Ishikawa (cell line): ENCODE measurements at regions not wholly inside any gene's neighbourhood (a gene's known extent, or its start where the extent isn't known, plus 50 kb on each side); places are given as distances from the start of the nearest gene placed in this dataset.

Source experiments
- CEBPB ChIP-seq: IDR thresholded peaks from 2 replicates; pipeline ENCODE4 v1.6.1; 2012
- CREB1 ChIP-seq: IDR thresholded peaks from 2 replicates; pipeline ENCODE4 v1.6.1; 2012; ENCODE audit warnings: low read depth
- EGR1 ChIP-seq: IDR thresholded peaks from 2 replicates; pipeline ENCODE4 v1.6.1; 2012
- EP300 ChIP-seq: IDR thresholded peaks from 2 replicates; pipeline ENCODE4 v1.6.1; 2012; ENCODE audit warnings: borderline replicate concordance
- FOXM1 ChIP-seq: IDR thresholded peaks from 2 replicates; pipeline ENCODE4 v1.6.1; 2012; ENCODE audit warnings: low read depth, borderline replicate concordance
- MAX ChIP-seq: IDR thresholded peaks from 2 replicates; pipeline ENCODE4 v1.6.1; 2012
- NFIC ChIP-seq: IDR thresholded peaks from 2 replicates; pipeline ENCODE4 v1.6.1; 2012
- RAD21 ChIP-seq: IDR thresholded peaks from 2 replicates; pipeline ENCODE4 v1.6.1; 2012; ENCODE audit warnings: low read depth
- REST ChIP-seq: IDR thresholded peaks from 2 replicates; pipeline ENCODE4 v1.6.1; 2012; ENCODE audit warnings: low read depth, mild to moderate bottlenecking
- TAF1 ChIP-seq: IDR thresholded peaks from 2 replicates; pipeline ENCODE4 v1.6.1; 2012; ENCODE audit warnings: low read depth, mild to moderate bottlenecking
- TCF12 ChIP-seq: IDR thresholded peaks from 2 replicates; pipeline ENCODE4 v1.6.1; 2012; ENCODE audit warnings: low read depth
- TEAD4 ChIP-seq: IDR thresholded peaks from 2 replicates; pipeline ENCODE4 v1.6.1; 2012
- USF1 ChIP-seq: IDR thresholded peaks from 2 replicates; pipeline ENCODE4 v1.6.1; 2012
- YY1 ChIP-seq: IDR thresholded peaks from 2 replicates; pipeline ENCODE4 v1.6.1; 2012; ENCODE audit warnings: low read depth
- ZBTB7A ChIP-seq: IDR thresholded peaks from 2 replicates; pipeline ENCODE4 v1.6.1; 2012; ENCODE audit warnings: low read depth

- TF ChIP-seq RAD21: no peak
- TF ChIP-seq EP300: no peak
- TF ChIP-seq CREB1: no peak
Observed at GRCh38 chr4:189548484-189549125, 392.1 kb upstream of the FRG1 start.

- TF ChIP-seq TCF12 (no peak), USF1 (no peak), TEAD4 (no peak)
Observed at GRCh38 chr4:189592890-189593289, 347.8 kb upstream of the FRG1 start.

GRCh38 chr4:189597341-189597740, 343.3 kb upstream of the FRG1 start:
- TF ChIP-seq EGR1 (no peak), RAD21 (no peak), NFIC (no peak), TCF12 (no peak), TAF1 (no peak), TEAD4 (no peak), USF1 (no peak), CREB1 (no peak), FOXM1 (no peak), ZBTB7A (no peak), YY1 (no peak), MAX (no peak), CEBPB (no peak), EP300 (no peak), REST (no peak)

- TF ChIP-seq USF1 (no peak), YY1 (no peak), RAD21 (no peak), EP300 (no peak), NFIC (no peak), TCF12 (no peak)
Observed at GRCh38 chr4:189600264-189600663, 340.4 kb upstream of the FRG1 start.

GRCh38 chr4:189600718-189601435, 339.8 kb upstream of the FRG1 start:
- no peak for TF ChIP-seq MAX
- no peak for TF ChIP-seq FOXM1
- TF ChIP-seq YY1: no peak
- TF ChIP-seq TCF12: no peak
- TF ChIP-seq TEAD4: no peak
- TF ChIP-seq EGR1: no peak
- no peak for TF ChIP-seq REST
- TF ChIP-seq EP300: no peak
- no peak for TF ChIP-seq USF1
- TF ChIP-seq NFIC: no peak
- TF ChIP-seq RAD21: no peak
- no peak for TF ChIP-seq CREB1
- TF ChIP-seq CEBPB: no peak
- TF ChIP-seq ZBTB7A: no peak
- TF ChIP-seq TAF1: no peak

GRCh38 chr4:189613207-189613606, 327.5 kb upstream of the FRG1 start:
- TF ChIP-seq NFIC (no peak), EGR1 (no peak), YY1 (no peak), CREB1 (no peak), FOXM1 (no peak), CEBPB (no peak), REST (no peak), RAD21 (no peak), TAF1 (no peak), ZBTB7A (no peak), USF1 (no peak), EP300 (no peak), TCF12 (no peak), MAX (no peak), TEAD4 (no peak)
